Nephron progenitor cell (in vitro differentiated cells): ENCODE measurements at regions not wholly inside any gene's neighbourhood (a gene's known extent, or its start where the extent isn't known, plus 50 kb on each side); places are given as distances from the start of the nearest gene placed in this dataset.
A peak's percentile ranks its signal among the peaks of the same experiment; 100 is the strongest.

Experiments used
- DNase-seq: peaks from one replicate; pipeline ENCODE4 v3.0.0; 2021
- H3K27ac Mint-ChIP-seq: 2 replicates; pipeline ENCODE4 v1.8.0; 2021; ENCODE audit warnings: mild to moderate bottlenecking, moderate library complexity, mixed read lengths
- H3K27me3 Mint-ChIP-seq: 2 replicates; pipeline ENCODE4 v1.8.0; 2021; ENCODE audit warnings: mild to moderate bottlenecking, low read depth, mixed read lengths; ENCODE audit not compliant: poor library complexity
- H3K36me3 Mint-ChIP-seq: 2 replicates; pipeline ENCODE4 v1.8.0; 2021; ENCODE audit warnings: low read depth, mixed read lengths
- H3K4me1 Mint-ChIP-seq: 2 replicates; pipeline ENCODE4 v1.8.0; 2021; ENCODE audit warnings: mixed read lengths
- H3K4me3 Mint-ChIP-seq: 2 replicates; pipeline ENCODE4 v1.8.0; 2021; ENCODE audit warnings: mild to moderate bottlenecking, moderate library complexity, mixed read lengths
- H3K9me3 Mint-ChIP-seq: 2 replicates; pipeline ENCODE4 v1.8.0; 2021; ENCODE audit warnings: mild to moderate bottlenecking, moderate library complexity, mixed read lengths
- TF ChIP-seq, protein P1 (sequence below): fragments of 200-600 bp; sonication (generic); IDR thresholded peaks from 2 replicates; pipeline ENCODE4 v1.5.0; 2021; ENCODE audit warnings: antibody characterized with exemption

DNA sequence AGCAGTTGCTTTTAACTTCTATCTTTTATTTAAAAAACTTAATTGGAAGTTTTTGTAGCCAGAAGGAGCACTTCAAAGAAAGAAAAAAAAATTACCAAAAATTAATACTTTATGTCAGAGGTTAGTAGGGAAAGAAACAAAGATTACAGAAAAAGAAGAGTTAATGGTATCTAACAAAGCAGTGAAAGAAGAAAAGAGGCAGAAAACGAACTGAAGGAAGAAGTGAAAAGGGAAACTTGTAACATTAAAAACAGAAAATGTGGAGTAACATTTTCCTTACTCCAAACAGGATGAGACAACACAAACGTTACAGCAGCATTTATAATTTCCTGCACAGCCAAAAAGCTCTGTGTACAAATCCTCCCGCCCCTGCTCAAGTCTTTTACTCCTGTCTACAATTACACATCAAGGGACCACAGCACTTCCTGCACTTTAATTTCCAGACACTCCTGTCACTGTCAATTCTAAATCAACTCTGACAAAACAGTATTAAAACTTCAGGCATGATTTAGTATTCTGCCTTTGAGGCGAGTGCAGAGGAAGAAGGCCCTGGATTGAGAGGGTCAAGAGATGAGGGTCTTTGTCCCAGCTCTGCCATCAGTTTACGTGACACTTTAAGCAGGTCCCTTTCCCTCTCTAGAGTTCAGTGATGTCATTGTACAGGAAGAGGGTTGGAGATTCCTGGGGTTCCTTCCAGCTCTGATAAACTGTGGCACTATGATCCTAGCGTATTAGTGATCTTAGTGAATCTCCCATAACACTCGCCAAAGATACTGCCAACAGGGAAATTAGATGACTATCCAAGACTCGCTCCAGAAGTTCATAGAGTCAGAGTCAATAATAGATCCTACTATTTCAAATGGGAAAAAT is 53.2 kb upstream of the LSM14A start:
- DNase-seq = peak; percentile 18
- Mint-ChIP-seq H3K27ac (peak overlapping the region; percentile 97), H3K4me3 (peak overlapping the region; percentile 54), H3K4me1 (peaks cover 85% of the 10 kb centered on the region), H3K36me3 (peaks cover 24% of the 10 kb centered on the region), H3K27me3 (peaks cover 11% of the 10 kb centered on the region), H3K9me3 (peaks cover 30% of the 10 kb centered on the region)
- TF ChIP-seq, protein P1, sequence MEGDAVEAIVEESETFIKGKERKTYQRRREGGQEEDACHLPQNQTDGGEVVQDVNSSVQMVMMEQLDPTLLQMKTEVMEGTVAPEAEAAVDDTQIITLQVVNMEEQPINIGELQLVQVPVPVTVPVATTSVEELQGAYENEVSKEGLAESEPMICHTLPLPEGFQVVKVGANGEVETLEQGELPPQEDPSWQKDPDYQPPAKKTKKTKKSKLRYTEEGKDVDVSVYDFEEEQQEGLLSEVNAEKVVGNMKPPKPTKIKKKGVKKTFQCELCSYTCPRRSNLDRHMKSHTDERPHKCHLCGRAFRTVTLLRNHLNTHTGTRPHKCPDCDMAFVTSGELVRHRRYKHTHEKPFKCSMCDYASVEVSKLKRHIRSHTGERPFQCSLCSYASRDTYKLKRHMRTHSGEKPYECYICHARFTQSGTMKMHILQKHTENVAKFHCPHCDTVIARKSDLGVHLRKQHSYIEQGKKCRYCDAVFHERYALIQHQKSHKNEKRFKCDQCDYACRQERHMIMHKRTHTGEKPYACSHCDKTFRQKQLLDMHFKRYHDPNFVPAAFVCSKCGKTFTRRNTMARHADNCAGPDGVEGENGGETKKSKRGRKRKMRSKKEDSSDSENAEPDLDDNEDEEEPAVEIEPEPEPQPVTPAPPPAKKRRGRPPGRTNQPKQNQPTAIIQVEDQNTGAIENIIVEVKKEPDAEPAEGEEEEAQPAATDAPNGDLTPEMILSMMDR = no peak

DNA sequence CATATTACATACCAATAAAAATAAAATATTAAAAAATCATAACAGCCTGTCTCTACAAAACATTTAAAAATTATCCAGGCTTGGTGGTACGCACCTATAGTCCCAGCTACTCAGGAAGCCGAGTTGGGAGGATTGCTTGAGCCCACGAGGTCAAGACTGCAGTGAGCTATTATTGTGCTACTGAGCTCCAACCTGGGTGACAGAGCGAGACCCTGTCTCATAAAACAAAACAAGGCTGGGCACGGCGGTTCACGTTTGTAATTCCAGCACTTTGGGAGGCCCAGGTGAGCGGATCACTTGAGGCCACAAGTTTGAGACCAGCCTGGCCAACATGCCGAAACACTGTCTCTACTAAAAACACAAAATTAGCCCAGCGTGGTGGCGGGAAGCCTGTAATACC is 52.2 kb upstream of the LSM14A start:
- Mint-ChIP-seq H3K27me3 (peaks cover 11% of the 10 kb centered on the region), H3K36me3 (peaks cover 34% of the 10 kb centered on the region), H3K9me3 (peaks cover 40% of the 10 kb centered on the region), H3K4me3 (no peak overlapping the region), H3K27ac (peak overlapping the region; percentile 81), H3K4me1 (peaks cover 95% of the 10 kb centered on the region)
- TF ChIP-seq, protein P1 = no peak
- DNase-seq = no peak

DNA sequence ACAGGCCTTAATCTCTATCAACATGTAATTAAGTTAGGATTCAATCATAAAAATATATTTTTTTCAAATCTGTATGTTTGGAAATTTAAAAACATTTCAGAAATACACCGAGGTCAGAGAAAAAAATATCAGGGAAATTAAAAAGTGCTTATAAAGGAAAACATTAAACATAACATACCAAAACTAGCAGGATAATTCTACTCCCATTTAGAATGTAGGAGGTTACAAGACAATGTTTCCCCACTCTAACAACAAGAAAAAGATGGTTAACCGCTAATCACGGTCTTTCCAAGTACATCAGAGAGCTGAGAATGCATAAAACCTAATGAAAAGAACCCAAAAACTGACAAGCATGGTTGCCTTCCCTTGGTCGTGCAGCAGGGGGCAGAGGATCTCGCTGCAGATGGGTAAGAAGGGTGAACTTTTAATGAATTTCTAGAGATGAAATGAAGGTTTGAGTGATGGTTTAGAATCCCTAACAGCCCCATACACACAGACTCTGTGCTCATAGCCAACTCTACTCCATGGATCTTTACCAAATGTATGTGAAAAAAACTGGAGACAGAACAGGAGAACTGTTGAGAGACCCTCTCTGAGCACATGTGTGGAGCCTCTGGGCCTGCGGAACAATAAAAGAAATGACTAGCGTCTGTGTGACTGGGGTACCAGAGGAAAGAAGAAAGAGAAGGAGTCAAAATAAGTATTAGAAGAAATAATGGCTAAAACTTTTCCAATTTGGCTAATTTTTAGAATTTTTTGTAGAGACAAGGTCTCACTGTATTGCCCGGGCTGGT is 51.3 kb upstream of the LSM14A start:
- Mint-ChIP-seq H3K27ac (no peak overlapping the region), H3K36me3 (peaks cover 34% of the 10 kb centered on the region), H3K4me1 (peaks cover 96% of the 10 kb centered on the region), H3K27me3 (peaks cover 11% of the 10 kb centered on the region), H3K4me3 (no peak overlapping the region), H3K9me3 (peaks cover 40% of the 10 kb centered on the region)
- no peak for DNase-seq
- TF ChIP-seq, protein P1 = peak; percentile 44
